Breast epithelium (tissue), 3 donors: ENCODE measurements at regions not wholly inside any gene's neighbourhood (a gene's known extent, or its start where the extent isn't known, plus 50 kb on each side); places are given as distances from the start of the nearest gene placed in this dataset.

ENCODE experiments used
- POLR2AphosphoS5 ChIP-seq, 3 donors: sonication (generic); formaldehyde crosslinking; IDR thresholded peaks; one replicate each; pipeline ENCODE4 v1.6.1; 2017; ENCODE audit warnings: antibody characterized with exemption in 3 of 3
- TF ChIP-seq, protein P1 (sequence below), 3 donors: fragments of 450-650 bp; IDR thresholded peaks; one replicate each; pipeline ENCODE4 v1.5.1; 2016 to 2017; ENCODE audit warnings: antibody characterized with exemption in 3 of 3, mild to moderate bottlenecking in 3 of 3, moderate library complexity in 3 of 3

DNA sequence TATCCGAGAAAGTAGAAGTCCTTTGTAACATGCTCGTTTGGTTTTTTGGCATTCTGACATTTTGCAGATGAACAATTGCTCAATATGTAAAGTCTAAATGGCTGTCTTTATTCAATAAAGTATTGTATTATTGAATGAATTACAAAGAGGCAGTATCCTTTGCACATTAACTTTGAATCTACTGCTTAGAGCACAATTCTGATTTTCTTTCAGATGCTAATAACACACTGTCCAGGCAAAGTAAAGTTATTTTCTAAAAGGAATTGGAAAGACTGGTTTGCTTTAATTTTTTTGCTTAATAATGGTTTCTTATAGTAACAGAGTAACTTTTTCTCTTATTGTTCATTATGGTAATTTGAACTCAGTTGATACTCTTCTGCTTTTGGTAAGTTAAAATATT is 494.8 kb downstream of the RWDD3 start:
- TF ChIP-seq, protein P1, sequence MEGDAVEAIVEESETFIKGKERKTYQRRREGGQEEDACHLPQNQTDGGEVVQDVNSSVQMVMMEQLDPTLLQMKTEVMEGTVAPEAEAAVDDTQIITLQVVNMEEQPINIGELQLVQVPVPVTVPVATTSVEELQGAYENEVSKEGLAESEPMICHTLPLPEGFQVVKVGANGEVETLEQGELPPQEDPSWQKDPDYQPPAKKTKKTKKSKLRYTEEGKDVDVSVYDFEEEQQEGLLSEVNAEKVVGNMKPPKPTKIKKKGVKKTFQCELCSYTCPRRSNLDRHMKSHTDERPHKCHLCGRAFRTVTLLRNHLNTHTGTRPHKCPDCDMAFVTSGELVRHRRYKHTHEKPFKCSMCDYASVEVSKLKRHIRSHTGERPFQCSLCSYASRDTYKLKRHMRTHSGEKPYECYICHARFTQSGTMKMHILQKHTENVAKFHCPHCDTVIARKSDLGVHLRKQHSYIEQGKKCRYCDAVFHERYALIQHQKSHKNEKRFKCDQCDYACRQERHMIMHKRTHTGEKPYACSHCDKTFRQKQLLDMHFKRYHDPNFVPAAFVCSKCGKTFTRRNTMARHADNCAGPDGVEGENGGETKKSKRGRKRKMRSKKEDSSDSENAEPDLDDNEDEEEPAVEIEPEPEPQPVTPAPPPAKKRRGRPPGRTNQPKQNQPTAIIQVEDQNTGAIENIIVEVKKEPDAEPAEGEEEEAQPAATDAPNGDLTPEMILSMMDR (IDR thresholded peaks at IDR 0.05): no peak
- TF ChIP-seq POLR2AphosphoS5 (IDR thresholded peaks at IDR 0.05): no peak
